ENCODE measurements at regions not wholly inside any gene's neighbourhood (a gene's known extent, or its start where the extent isn't known, plus 50 kb on each side); places are given as distances from the start of the nearest gene placed in this dataset.

GRCh38 chr5:164540174-164540573 is 1034.8 kb downstream of the MAT2B start:
- no peaks in the 10 kb centered on the region for H3K27me3 ChIP-seq (ENCODE audit: low read length)
- H3F3A ChIP-seq (ENCODE audit: insufficient read depth) = no peaks in the 10 kb centered on the region
- no peak overlapping the region for H3K27ac ChIP-seq (ENCODE audit: low read depth, low read length)
- no peak overlapping the region for H3K4me3 ChIP-seq (ENCODE audit: insufficient read depth, low read length, poor library complexity, severe bottlenecking)
- H4K20me1 ChIP-seq (ENCODE audit: low read depth, low read length) = no peaks in the 10 kb centered on the region
- no peak overlapping the region for H3K9ac ChIP-seq (ENCODE audit: low read length)
- TF ChIP-seq CTCF (IDR thresholded peaks at IDR 0.05; ENCODE audit: insufficient read depth, low read length, poor library complexity, severe bottlenecking) (no peak), EZH2phosphoT487 (conservative IDR thresholded peaks at IDR 0.05; ENCODE audit: low read length) (no peak)
- H2AFZ ChIP-seq (ENCODE audit: low read depth, low read length, severe bottlenecking) = no peak overlapping the region
- H3K4me2 ChIP-seq (ENCODE audit: low read depth, low read length, poor library complexity, severe bottlenecking) = no peak overlapping the region
- H3K9me3 ChIP-seq (ENCODE audit: insufficient read depth, low read length) = no peaks in the 10 kb centered on the region
- H3K79me2 ChIP-seq (ENCODE audit: insufficient read depth, low read length) = no peaks in the 10 kb centered on the region
- no peaks in the 10 kb centered on the region for H3K9me2 ChIP-seq (replicated peaks; ENCODE audit: insufficient read depth, low read length)
- no peaks in the 10 kb centered on the region for H3K36me3 ChIP-seq (ENCODE audit: low read length)

- Histone ChIP-seq H3K79me2 (ENCODE audit: insufficient read depth, low read length) (no peaks in the 10 kb centered on the region), H3K27me3 (ENCODE audit: low read length) (no peaks in the 10 kb centered on the region), H3K9me2 (replicated peaks; ENCODE audit: insufficient read depth, low read length) (no peaks in the 10 kb centered on the region), H2AFZ (ENCODE audit: low read depth, low read length, severe bottlenecking) (no peak overlapping the region), H4K20me1 (ENCODE audit: low read depth, low read length) (no peaks in the 10 kb centered on the region), H3K9me3 (ENCODE audit: insufficient read depth, low read length) (no peaks in the 10 kb centered on the region), H3K4me3 (ENCODE audit: insufficient read depth, low read length, poor library complexity, severe bottlenecking) (no peak overlapping the region), H3K9ac (ENCODE audit: low read length) (no peak overlapping the region), H3K27ac (ENCODE audit: low read depth, low read length) (no peak overlapping the region), H3F3A (ENCODE audit: insufficient read depth) (no peaks in the 10 kb centered on the region), H3K4me2 (ENCODE audit: low read depth, low read length, poor library complexity, severe bottlenecking) (no peak overlapping the region), H3K36me3 (ENCODE audit: low read length) (no peaks in the 10 kb centered on the region)
- TF ChIP-seq CTCF (IDR thresholded peaks at IDR 0.05; ENCODE audit: insufficient read depth, low read length, poor library complexity, severe bottlenecking) = no peak
- no peak for TF ChIP-seq EZH2phosphoT487 (conservative IDR thresholded peaks at IDR 0.05; ENCODE audit: low read length)
Observed at GRCh38 chr5:164545507-164545906, 1040.1 kb downstream of the MAT2B start.

DNA sequence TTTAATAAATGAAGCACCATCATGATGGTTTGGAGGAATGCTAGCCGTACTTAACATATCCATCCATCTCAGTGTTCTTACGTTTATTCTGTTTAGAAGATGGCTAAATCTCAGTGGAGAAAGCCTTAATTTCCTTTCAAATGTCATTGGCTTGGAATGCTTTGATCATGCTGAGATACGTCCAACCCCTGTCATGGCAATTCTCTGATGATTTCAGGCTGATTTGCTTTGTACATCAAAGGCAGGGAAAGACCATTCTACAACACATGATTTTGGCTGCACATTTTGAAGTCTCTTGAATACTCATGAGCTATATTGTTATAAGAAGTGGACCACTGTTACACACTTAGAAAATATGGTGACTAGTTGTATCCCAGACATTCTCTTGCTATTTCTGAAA is 1048.4 kb downstream of the MAT2B start:
- Histone ChIP-seq H3K9me3 (ENCODE audit: insufficient read depth, low read length) (no peaks in the 10 kb centered on the region), H3K9me2 (replicated peaks; ENCODE audit: insufficient read depth, low read length) (no peaks in the 10 kb centered on the region), H3K79me2 (ENCODE audit: insufficient read depth, low read length) (no peaks in the 10 kb centered on the region), H2AFZ (ENCODE audit: low read depth, low read length, severe bottlenecking) (no peak overlapping the region), H3K27me3 (ENCODE audit: low read length) (no peaks in the 10 kb centered on the region), H4K20me1 (ENCODE audit: low read depth, low read length) (no peaks in the 10 kb centered on the region), H3K27ac (ENCODE audit: low read depth, low read length) (no peak overlapping the region), H3K36me3 (ENCODE audit: low read length) (no peaks in the 10 kb centered on the region), H3K9ac (ENCODE audit: low read length) (no peak overlapping the region), H3K4me3 (ENCODE audit: insufficient read depth, low read length, poor library complexity, severe bottlenecking) (no peak overlapping the region), H3K4me2 (ENCODE audit: low read depth, low read length, poor library complexity, severe bottlenecking) (no peak overlapping the region), H3F3A (ENCODE audit: insufficient read depth) (no peaks in the 10 kb centered on the region)
- TF ChIP-seq EZH2phosphoT487 (conservative IDR thresholded peaks at IDR 0.05; ENCODE audit: low read length) (no peak), CTCF (IDR thresholded peaks at IDR 0.05; ENCODE audit: insufficient read depth, low read length, poor library complexity, severe bottlenecking) (no peak)

- TF ChIP-seq CTCF (IDR thresholded peaks at IDR 0.05; ENCODE audit: insufficient read depth, low read length, poor library complexity, severe bottlenecking) (no peak), EZH2phosphoT487 (conservative IDR thresholded peaks at IDR 0.05; ENCODE audit: low read length) (no peak)
- no peaks in the 10 kb centered on the region for H3K9me2 ChIP-seq (replicated peaks; ENCODE audit: insufficient read depth, low read length)
- H3K9me3 ChIP-seq (ENCODE audit: insufficient read depth, low read length) = no peaks in the 10 kb centered on the region
- no peak overlapping the region for H3K9ac ChIP-seq (ENCODE audit: low read length)
- H3K4me3 ChIP-seq (ENCODE audit: insufficient read depth, low read length, poor library complexity, severe bottlenecking) = no peak overlapping the region
- no peak overlapping the region for H3K4me2 ChIP-seq (ENCODE audit: low read depth, low read length, poor library complexity, severe bottlenecking)
- H2AFZ ChIP-seq (ENCODE audit: low read depth, low read length, severe bottlenecking) = no peak overlapping the region
- no peak overlapping the region for H3K27ac ChIP-seq (ENCODE audit: low read depth, low read length)
- H3K36me3 ChIP-seq (ENCODE audit: low read length) = no peaks in the 10 kb centered on the region
- H3K79me2 ChIP-seq (ENCODE audit: insufficient read depth, low read length) = no peaks in the 10 kb centered on the region
- H3F3A ChIP-seq (ENCODE audit: insufficient read depth) = no peaks in the 10 kb centered on the region
- no peaks in the 10 kb centered on the region for H4K20me1 ChIP-seq (ENCODE audit: low read depth, low read length)
- H3K27me3 ChIP-seq (ENCODE audit: low read length) = no peaks in the 10 kb centered on the region
Observed at GRCh38 chr5:164555809-164556208, 1050.4 kb downstream of the MAT2B start.

All from SU-DHL-6 (cell line).